Neural progenitor cell (in vitro differentiated cells): ENCODE measurements at regions not wholly inside any gene's neighbourhood (a gene's known extent, or its start where the extent isn't known, plus 50 kb on each side); places are given as distances from the start of the nearest gene placed in this dataset.
"Not testable (repeated sequence)": the region's sequence is repeated elsewhere in the genome, so short reads cannot be mapped to it uniquely, and the experiment has no call there.

Experiments
- DNase-seq: peaks from one replicate; pipeline ENCODE4 v3.0.0-alpha.2; 2016; ENCODE audit warnings: low spot score
- H2AFZ ChIP-seq: fragments of 200-600 bp; sonication (generic); replicated peaks from 2 replicates; pipeline ENCODE4 v1.6.1; 2016; ENCODE audit warnings: antibody characterized with exemption
- H3F3A ChIP-seq: fragments of 200-600 bp; sonication (generic); 2 replicates; pipeline ENCODE4 v1.6.1; 2016; ENCODE audit warnings: antibody characterized with exemption, low read depth
- H3K27ac ChIP-seq: fragments of 200-600 bp; sonication (generic); 2 replicates; pipeline ENCODE4 v1.5.1; 2016; ENCODE audit warnings: mild to moderate bottlenecking
- H3K27me3 ChIP-seq: fragments of 200-600 bp; sonication (generic); 2 replicates; pipeline ENCODE4 v1.6.1; 2016; ENCODE audit warnings: mild to moderate bottlenecking, moderate library complexity
- H3K36me3 ChIP-seq: fragments of 200-600 bp; sonication (generic); 2 replicates; pipeline ENCODE4 v1.5.1; 2016
- H3K4me1 ChIP-seq: fragments of 200-600 bp; sonication (generic); 2 replicates; pipeline ENCODE4 v1.6.1; 2016; ENCODE audit warnings: mixed run types
- H3K4me2 ChIP-seq: fragments of 200-600 bp; sonication (generic); 2 replicates; pipeline ENCODE4 v1.6.1; 2016
- H3K4me3 ChIP-seq: fragments of 200-600 bp; sonication (generic); 2 replicates; pipeline ENCODE4 v1.5.1; 2016
- H3K79me2 ChIP-seq: fragments of 200-600 bp; sonication (generic); 2 replicates; pipeline ENCODE4 v1.6.1; 2016; ENCODE audit warnings: low read depth
- H3K9ac ChIP-seq: fragments of 200-600 bp; sonication (generic); 2 replicates; pipeline ENCODE4 v1.6.1; 2016
- H3K9me3 ChIP-seq: fragments of 200-600 bp; sonication (generic); 2 replicates; pipeline ENCODE4 v1.5.1; 2016; ENCODE audit warnings: low read depth
- H4K20me1 ChIP-seq: fragments of 200-600 bp; sonication (generic); 2 replicates; pipeline ENCODE4 v1.6.1; 2016; ENCODE audit warnings: low read depth
- H3K27ac Mint-ChIP-seq: 3 replicates; pipeline ENCODE4 v1.8.0; 2021; ENCODE audit warnings: mixed read lengths
- H3K27me3 Mint-ChIP-seq: 2 replicates; pipeline ENCODE4 v1.8.0; 2022; ENCODE audit warnings: low read depth, mild to moderate bottlenecking, inconsistent platforms, moderate library complexity, mixed read lengths; ENCODE audit not compliant: insufficient read depth
- H3K36me3 Mint-ChIP-seq: 3 replicates; pipeline ENCODE4 v1.8.0; 2021; ENCODE audit warnings: mixed read lengths
- H3K4me1 Mint-ChIP-seq: 3 replicates; pipeline ENCODE4 v1.8.0; 2021; ENCODE audit warnings: mixed read lengths
- H3K4me3 Mint-ChIP-seq: 3 replicates; pipeline ENCODE4 v1.8.0; 2021; ENCODE audit warnings: mild to moderate bottlenecking, moderate library complexity, mixed read lengths
- H3K9me3 Mint-ChIP-seq: 3 replicates; pipeline ENCODE4 v1.8.0; 2020; ENCODE audit warnings: mixed read lengths

DNA sequence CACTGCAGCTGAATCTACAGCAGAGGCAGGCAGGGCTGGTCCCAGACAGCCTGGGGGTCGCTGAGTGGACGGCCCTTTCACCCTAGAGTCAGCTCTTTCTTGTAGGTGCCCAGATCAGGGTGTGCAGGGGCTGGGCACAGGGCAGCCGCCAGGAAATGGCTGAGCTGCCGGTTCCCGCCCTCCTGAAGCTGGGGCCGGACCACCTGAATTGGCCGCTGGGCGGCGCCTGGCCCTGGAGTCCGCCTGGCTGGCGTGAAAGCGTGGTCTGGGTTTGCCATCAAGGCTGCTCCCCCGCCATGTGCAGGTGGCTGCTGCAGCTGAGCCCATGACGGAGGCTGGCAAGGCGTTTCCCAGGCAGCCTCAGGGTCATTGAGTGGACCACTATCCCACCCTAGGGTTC is 85.7 kb downstream of the POTEM start:
- not testable (repeated sequence) for H4K20me1 ChIP-seq, H3K79me2 ChIP-seq, H3K27ac Mint-ChIP-seq, H3F3A ChIP-seq, H3K4me3 ChIP-seq, H3K27me3 ChIP-seq, H3K9me3 ChIP-seq, H3K27ac ChIP-seq, H3K36me3 Mint-ChIP-seq, H3K4me2 ChIP-seq, H3K4me1 ChIP-seq, H3K9me3 Mint-ChIP-seq, H2AFZ ChIP-seq, H3K36me3 ChIP-seq, H3K27me3 Mint-ChIP-seq, H3K4me1 Mint-ChIP-seq, DNase-seq, H3K9ac ChIP-seq, H3K4me3 Mint-ChIP-seq

DNA sequence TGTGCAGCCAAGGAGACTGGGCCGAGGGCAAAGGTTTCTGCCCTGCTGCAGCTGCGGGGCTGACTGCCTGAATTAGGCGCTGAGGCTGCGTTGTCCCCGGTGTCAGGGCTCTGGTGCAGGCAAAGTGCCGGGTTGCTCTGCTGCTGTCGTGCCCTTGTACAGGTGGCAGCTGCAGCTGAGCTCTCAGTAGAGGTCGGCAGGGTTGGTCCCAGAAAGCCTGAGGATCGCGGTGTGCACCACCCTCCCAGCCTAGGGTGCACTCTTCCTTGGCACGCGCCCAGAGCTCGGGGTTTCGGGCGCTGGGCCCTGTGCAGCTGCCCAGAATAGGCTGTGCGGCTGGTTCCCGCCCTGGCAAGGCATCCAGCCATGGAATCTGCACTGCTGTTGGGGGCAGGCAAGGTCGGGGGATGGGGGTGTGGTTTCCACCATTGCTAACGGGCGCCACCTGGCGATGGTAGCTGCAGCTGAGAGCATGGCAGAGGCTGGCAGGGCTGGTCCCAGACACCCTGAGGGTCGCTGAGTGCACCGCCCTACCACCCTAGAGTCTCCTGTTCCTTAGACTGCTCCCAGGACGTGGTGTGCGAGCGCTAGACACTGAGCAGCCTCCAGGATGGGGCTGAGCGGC is 86.3 kb downstream of the POTEM start:
- H3K27me3 Mint-ChIP-seq, H3K9me3 ChIP-seq, H3K4me1 Mint-ChIP-seq, H3K9me3 Mint-ChIP-seq, H3K4me1 ChIP-seq, H3K9ac ChIP-seq, H3K4me2 ChIP-seq, H3K79me2 ChIP-seq, H3K27me3 ChIP-seq, H4K20me1 ChIP-seq, H3K27ac Mint-ChIP-seq, H3K4me3 ChIP-seq, H3F3A ChIP-seq, H2AFZ ChIP-seq, H3K4me3 Mint-ChIP-seq, H3K36me3 ChIP-seq, H3K36me3 Mint-ChIP-seq, H3K27ac ChIP-seq, DNase-seq: not testable (repeated sequence)

DNA sequence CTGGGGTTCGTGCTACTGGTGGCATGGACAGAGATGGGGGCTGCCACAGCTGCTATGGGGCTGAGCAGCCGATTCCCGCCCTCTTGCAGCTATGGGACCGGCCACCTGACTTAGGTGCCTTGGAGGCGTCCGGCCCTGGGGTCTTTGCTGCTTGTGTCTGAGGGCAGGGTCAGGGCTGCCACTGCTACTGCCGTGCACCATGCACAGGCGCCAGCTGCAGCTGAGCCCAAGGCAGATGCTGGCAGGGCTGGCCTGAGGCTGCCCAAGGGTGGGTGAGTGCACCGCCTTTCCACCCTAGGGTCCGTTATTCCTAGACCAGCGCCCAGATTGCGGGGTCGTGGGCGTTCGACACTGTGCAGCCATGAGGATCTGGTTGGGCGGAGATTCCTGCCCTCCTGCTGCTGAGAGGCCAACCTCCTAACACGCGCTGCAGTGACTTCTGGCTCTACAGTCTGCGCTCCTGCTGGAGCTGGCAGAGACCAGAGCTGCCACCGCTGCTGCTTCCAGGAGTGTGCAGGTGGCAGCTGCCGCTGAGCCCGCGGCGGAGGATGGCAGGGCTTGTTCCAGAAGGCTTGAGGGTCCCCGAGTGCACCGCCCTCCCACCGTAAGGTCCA is 87.0 kb downstream of the POTEM start:
- not testable (repeated sequence) for H3K27ac ChIP-seq, H3K79me2 ChIP-seq, H3F3A ChIP-seq, H4K20me1 ChIP-seq, H3K27ac Mint-ChIP-seq, DNase-seq, H2AFZ ChIP-seq, H3K4me3 Mint-ChIP-seq, H3K36me3 Mint-ChIP-seq, H3K4me1 ChIP-seq, H3K9me3 ChIP-seq, H3K4me2 ChIP-seq, H3K36me3 ChIP-seq, H3K27me3 ChIP-seq, H3K4me1 Mint-ChIP-seq, H3K9ac ChIP-seq, H3K9me3 Mint-ChIP-seq, H3K4me3 ChIP-seq, H3K27me3 Mint-ChIP-seq

DNA sequence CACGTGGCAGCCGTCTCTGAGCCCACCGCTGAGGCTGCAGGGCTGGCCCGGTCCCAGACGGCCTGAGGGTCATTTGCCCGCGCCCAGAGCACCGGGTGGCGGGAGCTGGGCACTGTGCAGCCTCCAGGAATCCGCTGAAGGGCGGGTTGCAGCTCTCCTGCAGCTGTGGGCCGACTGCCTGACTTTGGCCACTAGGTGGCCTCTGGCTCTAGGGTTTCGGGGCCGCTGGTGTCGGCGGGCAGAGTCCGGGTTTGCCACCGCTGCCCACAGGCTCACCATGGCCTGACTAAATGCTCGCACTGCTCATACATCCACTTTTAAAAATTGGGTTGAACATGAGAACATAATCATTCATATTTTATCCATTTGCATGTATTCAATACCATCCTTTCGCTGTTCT is 87.7 kb downstream of the POTEM start:
- H3K4me1 Mint-ChIP-seq, H3K36me3 Mint-ChIP-seq, H3K27ac Mint-ChIP-seq, H4K20me1 ChIP-seq, H3K79me2 ChIP-seq, H3K4me2 ChIP-seq, H3K9me3 Mint-ChIP-seq, H3K9ac ChIP-seq, H3K36me3 ChIP-seq, H3K4me3 Mint-ChIP-seq, H3K27me3 Mint-ChIP-seq, H3K9me3 ChIP-seq, H3K27ac ChIP-seq, H3K27me3 ChIP-seq, H3K4me1 ChIP-seq, H3K4me3 ChIP-seq, DNase-seq, H3F3A ChIP-seq, H2AFZ ChIP-seq: not testable (repeated sequence)

DNA sequence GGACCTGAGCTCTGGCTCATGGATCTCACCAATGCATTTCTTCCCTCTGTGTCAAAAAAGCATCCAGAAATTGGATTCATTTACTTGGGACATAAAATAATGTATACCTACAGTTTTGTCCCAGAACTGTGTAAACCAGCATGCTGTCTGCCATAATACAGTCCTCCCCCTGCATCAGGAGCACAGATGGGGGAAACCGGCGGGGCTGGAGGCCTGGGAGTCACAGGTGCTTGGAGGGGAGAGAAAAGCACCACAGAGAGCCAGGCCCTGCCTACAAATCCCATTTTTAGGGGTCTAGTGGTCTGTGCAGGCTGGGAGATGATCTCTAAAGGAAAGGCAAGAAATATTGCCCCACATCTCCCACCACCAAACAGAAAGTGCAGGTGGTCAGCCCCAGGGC is 91.8 kb downstream of the POTEM start:
- H3K4me1 Mint-ChIP-seq, H3K4me3 Mint-ChIP-seq, H3K79me2 ChIP-seq, H3K27me3 Mint-ChIP-seq, H2AFZ ChIP-seq, H3K36me3 ChIP-seq, DNase-seq, H3K27ac ChIP-seq, H3K9me3 Mint-ChIP-seq, H3K36me3 Mint-ChIP-seq, H3K4me1 ChIP-seq, H4K20me1 ChIP-seq, H3K4me2 ChIP-seq, H3K4me3 ChIP-seq, H3F3A ChIP-seq, H3K27me3 ChIP-seq, H3K9me3 ChIP-seq, H3K27ac Mint-ChIP-seq, H3K9ac ChIP-seq: not testable (repeated sequence)

DNA sequence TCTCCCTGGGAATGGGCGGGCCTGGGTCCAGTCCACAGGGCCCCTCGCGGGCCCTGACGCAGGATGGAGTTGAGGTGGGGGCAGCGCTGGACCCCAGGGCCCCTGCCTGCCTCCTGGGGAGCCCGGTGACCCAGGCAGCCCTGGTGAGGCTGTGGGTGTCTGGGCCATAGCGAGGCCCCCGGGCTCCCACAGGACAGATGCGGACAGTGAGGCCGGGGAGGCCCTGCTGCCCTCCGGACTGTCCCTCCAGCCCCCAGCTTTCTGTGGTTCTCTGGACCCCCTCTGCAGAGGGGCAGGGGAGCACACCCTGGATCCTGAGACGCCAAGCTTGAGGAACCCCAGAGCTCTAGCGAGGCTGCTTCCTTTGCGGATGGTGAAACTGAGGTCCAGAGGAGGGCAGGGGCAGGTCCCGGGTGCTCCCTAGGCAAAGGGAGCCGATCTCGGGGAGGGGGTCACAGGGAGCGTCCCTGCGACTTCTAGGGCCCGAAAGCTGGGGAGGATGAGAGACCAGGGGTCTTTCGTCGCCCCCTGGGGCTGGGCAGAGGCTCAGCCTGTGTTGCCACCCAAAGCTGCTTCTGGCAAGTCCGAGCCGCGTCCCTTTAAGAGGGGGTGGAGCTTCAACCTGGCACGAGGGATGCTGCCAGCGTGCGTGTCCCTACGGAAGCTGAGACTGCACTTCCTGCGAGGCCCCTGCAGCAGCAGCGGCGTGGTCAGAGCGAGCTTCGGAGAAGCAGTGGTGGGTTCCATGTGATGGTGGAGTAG is 94.6 kb downstream of the POTEM start:
- H3K4me3 Mint-ChIP-seq, H3K36me3 ChIP-seq, H3K27me3 ChIP-seq, H3K4me1 Mint-ChIP-seq, H3K4me2 ChIP-seq, DNase-seq, H2AFZ ChIP-seq, H3K27ac ChIP-seq, H3K9me3 ChIP-seq, H3K9ac ChIP-seq, H3K4me1 ChIP-seq, H3F3A ChIP-seq, H3K27ac Mint-ChIP-seq, H3K9me3 Mint-ChIP-seq, H3K79me2 ChIP-seq, H3K36me3 Mint-ChIP-seq, H4K20me1 ChIP-seq, H3K4me3 ChIP-seq, H3K27me3 Mint-ChIP-seq: not testable (repeated sequence)

DNA sequence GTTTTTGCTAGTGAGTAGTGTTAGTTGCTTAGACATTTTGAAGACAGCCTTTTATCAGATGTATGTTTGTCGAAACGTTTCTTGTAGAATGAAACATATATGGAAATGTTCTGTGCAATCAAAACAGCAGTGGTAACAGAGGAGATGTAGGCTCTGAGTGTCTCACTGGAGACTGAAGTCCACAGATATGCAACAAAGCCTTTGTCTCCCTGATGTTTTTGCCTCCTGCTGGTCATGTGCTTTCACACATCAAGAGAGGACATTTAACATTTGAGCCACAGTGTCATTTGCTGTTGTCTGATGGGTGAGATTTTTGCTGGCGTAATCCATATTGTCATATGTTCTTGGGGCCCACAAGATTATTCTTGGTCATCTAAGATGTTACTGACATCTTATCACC is 101.7 kb downstream of the POTEM start:
- not testable (repeated sequence) for H2AFZ ChIP-seq, H3K27me3 Mint-ChIP-seq, H3K27me3 ChIP-seq, H3K9ac ChIP-seq, H3K9me3 Mint-ChIP-seq, H4K20me1 ChIP-seq, H3K4me1 Mint-ChIP-seq, H3F3A ChIP-seq, H3K36me3 Mint-ChIP-seq, H3K36me3 ChIP-seq, H3K4me3 ChIP-seq, H3K4me2 ChIP-seq, H3K4me1 ChIP-seq, H3K27ac ChIP-seq, DNase-seq, H3K27ac Mint-ChIP-seq, H3K4me3 Mint-ChIP-seq, H3K9me3 ChIP-seq, H3K79me2 ChIP-seq

DNA sequence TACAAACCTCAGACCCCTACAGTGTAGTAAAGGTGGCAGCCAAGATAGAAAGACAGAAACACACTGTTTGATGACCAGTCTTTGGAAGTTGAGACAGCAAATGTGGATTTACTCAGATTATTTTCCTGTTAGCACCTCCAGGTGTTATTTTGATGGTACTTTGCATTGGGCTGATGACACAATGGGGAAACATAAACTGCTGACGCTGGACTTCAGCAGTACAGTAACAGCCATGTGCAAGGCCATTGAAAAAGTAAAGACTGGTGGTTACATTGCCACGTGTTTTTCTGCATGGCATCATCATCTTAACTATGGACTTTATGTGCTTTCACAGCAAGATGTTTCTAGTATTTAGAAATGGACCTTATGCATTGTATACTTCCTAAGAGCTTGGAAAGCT is 105.3 kb downstream of the POTEM start:
- not testable (repeated sequence) for H3K9me3 ChIP-seq, H3K27me3 Mint-ChIP-seq, H3K9me3 Mint-ChIP-seq, H3K36me3 Mint-ChIP-seq, H3K4me1 Mint-ChIP-seq, H3K9ac ChIP-seq, H3K36me3 ChIP-seq, H4K20me1 ChIP-seq, DNase-seq, H3K4me3 ChIP-seq, H3K4me1 ChIP-seq, H3F3A ChIP-seq, H2AFZ ChIP-seq, H3K27me3 ChIP-seq, H3K27ac Mint-ChIP-seq, H3K4me3 Mint-ChIP-seq, H3K4me2 ChIP-seq, H3K79me2 ChIP-seq, H3K27ac ChIP-seq
